RWPE1 (cell line): ENCODE measurements at regions not wholly inside any gene's neighbourhood (a gene's known extent, or its start where the extent isn't known, plus 50 kb on each side); places are given as distances from the start of the nearest gene placed in this dataset.

Experiments
- CTCF ChIA-PET: fragments of 350-600 bp; sonication (Branson Sonifier 250); formaldehyde crosslinking; extraction: SDS; loops from one replicate; lab custom pipeline; 2021; lab: Yijun Ruan, JAX
- POLR2A ChIA-PET: fragments of 400-600 bp; formaldehyde crosslinking; extraction: SDS; loops from one replicate; lab custom pipeline; 2020; ENCODE audit warnings: antibody characterized with exemption; ENCODE audit not compliant: low non-redundant PET; lab: Yijun Ruan, JAX
- DNase-seq: peaks from one replicate; pipeline ENCODE4 v3.0.0; 2012; ENCODE audit warnings: low spot score
- H3K27ac ChIP-seq: fragments of 450-650 bp; 2 replicates; pipeline ENCODE4 v1.5.1; 2017
- CTCF ChIP-seq: fragments of 450-650 bp; conservative IDR thresholded peaks from 2 replicates; pipeline ENCODE4 v1.5.1; 2017; ENCODE audit warnings: low read depth, mild to moderate bottlenecking

GRCh38 chr1:228994676-228995594 is 259.7 kb downstream of the RHOU start:
- POLR2A ChIA-PET: no interaction called here
- DNase-seq: no peak
- no peak overlapping the region for H3K27ac ChIP-seq
- no peak for TF ChIP-seq CTCF
- CTCF ChIA-PET: no interaction called here

GRCh38 chr1:228996281-228996680 is 261.0 kb downstream of the RHOU start:
- DNase-seq: no peak
- TF ChIP-seq CTCF: no peak
- ChIA-PET CTCF (no interaction called here), POLR2A (no interaction called here)
- no peak overlapping the region for H3K27ac ChIP-seq

GRCh38 chr1:228997721-228998144 is 262.5 kb downstream of the RHOU start:
- TF ChIP-seq CTCF: no peak

GRCh38 chr1:228998179-228998578 is 262.9 kb downstream of the RHOU start:
- no peak for DNase-seq
- CTCF ChIA-PET: interaction anchor here (0.7 kb wide), 1 partner anchor 188 kb away, joined by 3 read pairs; no protein-coding TSS in a partner anchor
- TF ChIP-seq CTCF: no peak
- no peak overlapping the region for H3K27ac ChIP-seq
- POLR2A ChIA-PET: no interaction called here

More at GRCh38 chr1:228997721-228998144, 262.5 kb downstream of the RHOU start:
- no peak for DNase-seq
- CTCF ChIA-PET: no interaction called here
- no peak overlapping the region for H3K27ac ChIP-seq
- POLR2A ChIA-PET: no interaction called here

GRCh38 chr1:228999446-229000170 is 264.3 kb downstream of the RHOU start:
- no peak for DNase-seq
- no peak for TF ChIP-seq CTCF
- ChIA-PET CTCF (no interaction called here), POLR2A (no interaction called here)
- H3K27ac ChIP-seq: no peak overlapping the region

GRCh38 chr1:229000187-229000586 is 264.9 kb downstream of the RHOU start:
- ChIA-PET CTCF (no interaction called here), POLR2A (no interaction called here)
- no peak for TF ChIP-seq CTCF
- no peak for DNase-seq
- H3K27ac ChIP-seq: no peak overlapping the region
